GM10248 (cell line): ENCODE measurements at regions not wholly inside any gene's neighbourhood (a gene's known extent, or its start where the extent isn't known, plus 50 kb on each side); places are given as distances from the start of the nearest gene placed in this dataset.

Experiments
- CTCF ChIA-PET: fragments of 300-600 bp; sonication (Branson Sonifier 250); formaldehyde crosslinking; extraction: SDS; loops from one replicate; lab custom pipeline; 2021; ENCODE audit warnings: antibody characterized with exemption; lab: Yijun Ruan, JAX
- POLR2A ChIA-PET: fragments of 350-650 bp; sonication (Branson Sonifier 250); formaldehyde crosslinking; extraction: SDS; loops from one replicate; lab custom pipeline; 2020; ENCODE audit warnings: antibody characterized with exemption; lab: Yijun Ruan, JAX
- DNase-seq: peaks from one replicate; pipeline ENCODE4 v3.0.0; 2012; ENCODE audit errors: extremely low spot score
- CTCF ChIP-seq: IDR thresholded peaks from 2 replicates; pipeline ENCODE4 v1.5.1; 2012; ENCODE audit warnings: mild to moderate bottlenecking, low read depth; ENCODE audit errors: extremely low read depth, missing control alignments, control extremely low read depth

- ChIA-PET CTCF (interaction anchor here (1.0 to 2.8 kb wide), 3 partner anchors 9 to 18 kb away, joined by 3 to 11 read pairs (median 4); no protein-coding TSS in a partner anchor), POLR2A (no interaction called here)
- no peak for TF ChIP-seq CTCF
- no peak for DNase-seq
Measured at GRCh38 chr1:184910691-184911091, 63.6 kb downstream of the NIBAN1 start.

GRCh38 chr1:184910005-184910404, 64.3 kb downstream of the NIBAN1 start:
- TF ChIP-seq CTCF: no peak
- ChIA-PET CTCF (interaction anchor here (1.1 kb wide), 1 partner anchor 10 kb away, joined by 3 read pairs; no protein-coding TSS in a partner anchor), POLR2A (no interaction called here)
- no peak for DNase-seq

GRCh38 chr1:184909019-184909418, 65.3 kb downstream of the NIBAN1 start:
- CTCF ChIA-PET: interaction anchor here (1.1 to 1.6 kb wide), 3 partner anchors 10 to 34 kb away, joined by 3 to 8 read pairs (median 6); no protein-coding TSS in a partner anchor
- no peak for TF ChIP-seq CTCF
- no peak for DNase-seq
- POLR2A ChIA-PET: no interaction called here

GRCh38 chr1:184908506-184908905, 65.8 kb downstream of the NIBAN1 start:
- POLR2A ChIA-PET: no interaction called here

GRCh38 chr1:184907500-184907899, 66.8 kb downstream of the NIBAN1 start:
- ChIA-PET CTCF (interaction anchor here (0.8 to 1.6 kb wide), 6 partner anchors 11 to 35 kb away, joined by 3 to 8 read pairs (median 4); no protein-coding TSS in a partner anchor), POLR2A (no interaction called here)
- no peak for DNase-seq
- TF ChIP-seq CTCF: no peak

More at GRCh38 chr1:184908506-184908905, 65.8 kb downstream of the NIBAN1 start:
- no peak for TF ChIP-seq CTCF
- CTCF ChIA-PET: interaction anchor here (0.8 to 1.6 kb wide), 5 partner anchors 10 to 34 kb away, joined by 3 to 8 read pairs (median 4); no protein-coding TSS in a partner anchor
- no peak for DNase-seq

GRCh38 chr1:184906761-184907160, 67.5 kb downstream of the NIBAN1 start:
- CTCF ChIA-PET: interaction anchor here (1.4 to 1.8 kb wide), 3 partner anchors 13 to 101 kb away, joined by 3 to 5 read pairs (median 4); no protein-coding TSS in a partner anchor

More at GRCh38 chr1:184906761-184907160, 67.5 kb downstream of the NIBAN1 start:
- DNase-seq: no peak
- TF ChIP-seq CTCF: no peak
- POLR2A ChIA-PET: no interaction called here
